Tongue (tissue), 1 donor: ENCODE measurements at regions not wholly inside any gene's neighbourhood (a gene's known extent, or its start where the extent isn't known, plus 50 kb on each side); places are given as distances from the start of the nearest gene placed in this dataset.
"Not testable (repeated sequence)": the region's sequence is repeated elsewhere in the genome, so short reads cannot be mapped to it uniquely, and the experiment has no call there.

Experiments used
- DNase-seq: peaks from one replicate; pipeline ENCODE4 v3.0.0-alpha.2; 2015

- no peak for DNase-seq
These were observed 1800.8 kb upstream of the PCDH10 start for GRCh38 chr4:131348263-131348662.

GRCh38 chr4:131352371-131352770, 1796.7 kb upstream of the PCDH10 start:
- not testable (repeated sequence) for DNase-seq

- DNase-seq = no peak
These were observed 1782.4 kb upstream of the PCDH10 start for GRCh38 chr4:131366714-131367113.

GRCh38 chr4:131367441-131367840, 1781.7 kb upstream of the PCDH10 start:
- no peak for DNase-seq

- peak; percentile 2 for DNase-seq
These were observed 1778.2 kb upstream of the PCDH10 start for GRCh38 chr4:131370846-131371245.

- no peak for DNase-seq
These were observed 1768.0 kb upstream of the PCDH10 start for GRCh38 chr4:131381055-131381454.

- DNase-seq = no peak
These were observed 1766.3 kb upstream of the PCDH10 start for GRCh38 chr4:131382839-131383238.

GRCh38 chr4:131388277-131388676, 1760.8 kb upstream of the PCDH10 start:
- DNase-seq = no peak

GRCh38 chr4:131408102-131408501, 1741.0 kb upstream of the PCDH10 start:
- no peak for DNase-seq

GRCh38 chr4:131411393-131411792, 1737.7 kb upstream of the PCDH10 start:
- DNase-seq = no peak

GRCh38 chr4:131419147-131419546, 1729.9 kb upstream of the PCDH10 start:
- no peak for DNase-seq

- DNase-seq = no peak
These were observed 1722.9 kb upstream of the PCDH10 start for GRCh38 chr4:131426023-131426758.

- no peak for DNase-seq
These were observed 1722.1 kb upstream of the PCDH10 start for GRCh38 chr4:131427000-131427399.

GRCh38 chr4:131430302-131430701, 1718.8 kb upstream of the PCDH10 start:
- DNase-seq = no peak

GRCh38 chr4:131441004-131441688, 1707.9 kb upstream of the PCDH10 start:
- no peak for DNase-seq

GRCh38 chr4:131447883-131448282, 1701.2 kb upstream of the PCDH10 start:
- no peak for DNase-seq

- DNase-seq = no peak
These were observed 1698.4 kb upstream of the PCDH10 start for GRCh38 chr4:131450572-131451209.

- no peak for DNase-seq
These were observed 1689.5 kb upstream of the PCDH10 start for GRCh38 chr4:131459430-131460101.

- no peak for DNase-seq
These were observed 1678.7 kb upstream of the PCDH10 start for GRCh38 chr4:131470360-131470759.

GRCh38 chr4:131488772-131489171, 1660.3 kb upstream of the PCDH10 start:
- DNase-seq = no peak

- DNase-seq = not testable (repeated sequence)
These were observed 1652.9 kb upstream of the PCDH10 start for GRCh38 chr4:131496211-131496610.

- DNase-seq = peak; percentile 12
These were observed 1649.8 kb upstream of the PCDH10 start for GRCh38 chr4:131499141-131499873.
